ENCODE measurements at regions not wholly inside any gene's neighbourhood (a gene's known extent, or its start where the extent isn't known, plus 50 kb on each side); places are given as distances from the start of the nearest gene placed in this dataset.

- WGBS (ENCODE audit: insufficient coverage, insufficient read length), result no CpG with 5 or more reads among the region's 2 CpGs
Measured at GRCh38 chr2:198453866-198454265, 649.5 kb downstream of the PLCL1 start.

DNA sequence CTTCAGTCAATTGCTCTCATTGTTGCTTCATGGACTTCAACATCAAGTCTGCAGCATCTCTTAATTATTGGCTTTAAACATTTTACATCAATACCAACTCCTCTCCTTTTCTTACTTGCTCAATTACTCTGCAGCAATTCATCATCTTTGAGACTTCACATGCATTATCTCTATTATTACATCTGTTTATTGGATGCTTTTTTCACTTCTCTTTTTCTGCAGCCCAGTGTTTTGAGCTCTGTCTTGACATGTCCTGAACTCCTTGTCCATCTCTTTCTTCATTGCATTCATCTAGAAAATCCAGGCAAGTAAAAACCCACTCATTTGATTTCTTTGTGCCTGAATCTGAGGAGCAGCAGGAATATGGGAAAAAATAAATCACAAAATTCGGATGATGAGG, 647.9 kb downstream of the PLCL1 start:
- H3K27me3 ChIP-seq (ENCODE audit: control insufficient read depth, insufficient read depth, low read length), result no peaks in the 10 kb centered on the region
- H3K4me3 ChIP-seq (ENCODE audit: low read length), result no peak overlapping the region
- no CpG with 5 or more reads among the region's 1 CpG for WGBS (ENCODE audit: insufficient coverage, insufficient read length)
- no peaks in the 10 kb centered on the region for H3K36me3 ChIP-seq (ENCODE audit: control insufficient read depth, insufficient read depth, low read length)
- no peak overlapping the region for H3K27ac ChIP-seq (ENCODE audit: low read length)
- no peaks in the 10 kb centered on the region for H3K4me1 ChIP-seq (ENCODE audit: control insufficient read depth, insufficient read depth, low read length)
- no peak for DNase-seq (ENCODE audit: low read depth, low spot score)
- H3K9me3 ChIP-seq (ENCODE audit: control insufficient read depth, insufficient read depth, low read length), result no peaks in the 10 kb centered on the region

More at GRCh38 chr2:198453866-198454265, 649.5 kb downstream of the PLCL1 start:
- no peaks in the 10 kb centered on the region for H3K27me3 ChIP-seq (ENCODE audit: control insufficient read depth, insufficient read depth, low read length)
- no peaks in the 10 kb centered on the region for H3K4me1 ChIP-seq (ENCODE audit: control insufficient read depth, insufficient read depth, low read length)
- H3K4me3 ChIP-seq (ENCODE audit: low read length), result no peak overlapping the region
- no peaks in the 10 kb centered on the region for H3K9me3 ChIP-seq (ENCODE audit: control insufficient read depth, insufficient read depth, low read length)
- H3K36me3 ChIP-seq (ENCODE audit: control insufficient read depth, insufficient read depth, low read length), result no peaks in the 10 kb centered on the region
- no peak overlapping the region for H3K27ac ChIP-seq (ENCODE audit: low read length)
- no peak for DNase-seq (ENCODE audit: low read depth, low spot score)

GRCh38 chr2:198448789-198449188, 644.4 kb downstream of the PLCL1 start:
- whole genome bisulfite sequencing (ENCODE audit: insufficient coverage, insufficient read length), result no CpG with 5 or more reads among the region's 1 CpG
- DNase-seq (ENCODE audit: low read depth, low spot score), result no peak
- H3K36me3 ChIP-seq (ENCODE audit: control insufficient read depth, insufficient read depth, low read length), result no peaks in the 10 kb centered on the region

DNA sequence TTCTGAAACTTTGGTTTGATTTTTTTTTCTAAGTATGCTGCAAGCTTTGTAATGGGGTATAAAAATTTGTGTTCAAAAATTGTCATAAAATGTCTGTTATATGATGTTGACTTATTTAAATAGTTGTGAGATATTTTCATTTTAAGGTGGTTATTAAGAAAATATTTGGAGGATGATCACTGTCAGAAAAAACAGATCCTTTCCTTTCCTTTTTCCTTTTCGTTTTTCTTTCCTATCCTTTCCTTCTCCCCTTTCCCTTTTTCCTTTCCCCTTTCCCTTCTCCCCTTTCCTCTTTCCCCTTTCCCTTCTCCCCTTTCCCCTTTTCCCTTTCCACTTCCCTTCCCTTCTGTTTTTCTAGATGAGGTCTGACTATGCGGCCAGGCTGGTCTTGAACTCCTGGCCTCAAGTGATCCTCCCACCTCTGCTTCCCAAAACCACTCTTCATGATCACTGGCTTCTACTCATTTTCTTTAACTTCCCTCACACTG, 640.5 kb downstream of the PLCL1 start:
- no peak for DNase-seq (ENCODE audit: low read depth, low spot score)
- Histone ChIP-seq H3K4me1 (ENCODE audit: control insufficient read depth, insufficient read depth, low read length) (no peaks in the 10 kb centered on the region), H3K4me3 (ENCODE audit: low read length) (no peak overlapping the region), H3K27ac (ENCODE audit: low read length) (no peak overlapping the region), H3K9me3 (ENCODE audit: control insufficient read depth, insufficient read depth, low read length) (no peaks in the 10 kb centered on the region), H3K36me3 (ENCODE audit: control insufficient read depth, insufficient read depth, low read length) (no peaks in the 10 kb centered on the region), H3K27me3 (ENCODE audit: control insufficient read depth, insufficient read depth, low read length) (no peaks in the 10 kb centered on the region)
- no CpG with 5 or more reads among the region's 2 CpGs for WGBS (ENCODE audit: insufficient coverage, insufficient read length)

More at GRCh38 chr2:198448789-198449188, 644.4 kb downstream of the PLCL1 start:
- Histone ChIP-seq H3K4me1 (ENCODE audit: control insufficient read depth, insufficient read depth, low read length) (no peaks in the 10 kb centered on the region), H3K27ac (ENCODE audit: low read length) (no peak overlapping the region), H3K9me3 (ENCODE audit: control insufficient read depth, insufficient read depth, low read length) (no peaks in the 10 kb centered on the region), H3K4me3 (ENCODE audit: low read length) (no peak overlapping the region), H3K27me3 (ENCODE audit: control insufficient read depth, insufficient read depth, low read length) (no peaks in the 10 kb centered on the region)

DNA sequence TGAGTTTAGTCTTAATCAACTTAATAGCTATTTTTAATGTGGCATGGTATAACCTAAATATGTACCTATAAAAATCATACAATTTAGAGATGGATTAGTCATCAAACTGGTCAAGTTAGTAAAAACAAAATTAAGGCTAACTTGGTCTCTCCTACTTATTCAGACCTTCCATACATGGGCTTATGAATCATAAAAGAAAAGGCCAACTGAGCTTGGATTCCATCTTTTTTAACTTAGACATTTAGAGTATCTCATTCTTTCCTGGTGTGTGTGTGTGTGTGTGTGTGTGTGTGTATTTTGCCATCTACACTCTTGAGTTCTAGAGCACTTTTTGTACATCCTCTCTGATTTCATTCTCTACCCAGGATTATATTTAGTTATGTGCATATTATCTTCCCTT, 637.5 kb downstream of the PLCL1 start:
- H3K27ac ChIP-seq (ENCODE audit: low read length), result no peak overlapping the region
- no peaks in the 10 kb centered on the region for H3K36me3 ChIP-seq (ENCODE audit: control insufficient read depth, insufficient read depth, low read length)
- H3K4me3 ChIP-seq (ENCODE audit: low read length), result no peak overlapping the region
- no peaks in the 10 kb centered on the region for H3K27me3 ChIP-seq (ENCODE audit: control insufficient read depth, insufficient read depth, low read length)
- no peaks in the 10 kb centered on the region for H3K4me1 ChIP-seq (ENCODE audit: control insufficient read depth, insufficient read depth, low read length)
- no peak for DNase-seq (ENCODE audit: low read depth, low spot score)
- no peaks in the 10 kb centered on the region for H3K9me3 ChIP-seq (ENCODE audit: control insufficient read depth, insufficient read depth, low read length)

DNA sequence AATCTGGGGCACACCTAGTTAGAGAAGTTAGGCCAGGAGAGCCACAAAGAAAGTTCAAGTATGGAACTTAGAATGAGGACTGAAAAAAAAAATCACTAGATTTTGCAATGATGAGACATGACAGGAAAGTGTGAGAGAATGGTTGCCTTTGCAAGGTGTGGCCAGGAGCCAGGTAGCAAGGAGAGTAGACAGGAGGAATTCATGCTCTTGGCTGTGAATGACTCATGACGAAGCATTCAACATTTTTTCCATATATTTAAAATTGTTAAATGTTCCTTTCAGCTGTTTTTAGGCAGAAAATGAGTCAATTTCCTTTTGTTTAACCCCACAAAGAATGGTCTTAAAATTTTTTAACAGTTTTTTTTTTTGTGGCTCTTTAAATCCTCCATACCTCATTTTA, 636.9 kb downstream of the PLCL1 start:
- Histone ChIP-seq H3K4me3 (ENCODE audit: low read length) (no peak overlapping the region), H3K4me1 (ENCODE audit: control insufficient read depth, insufficient read depth, low read length) (no peaks in the 10 kb centered on the region), H3K27me3 (ENCODE audit: control insufficient read depth, insufficient read depth, low read length) (no peaks in the 10 kb centered on the region), H3K36me3 (ENCODE audit: control insufficient read depth, insufficient read depth, low read length) (no peaks in the 10 kb centered on the region), H3K27ac (ENCODE audit: low read length) (no peak overlapping the region), H3K9me3 (ENCODE audit: control insufficient read depth, insufficient read depth, low read length) (no peaks in the 10 kb centered on the region)
- DNase-seq (ENCODE audit: low read depth, low spot score), result no peak
- no CpG with 5 or more reads among the region's 1 CpG for WGBS (ENCODE audit: insufficient coverage, insufficient read length)

GRCh38 chr2:198440833-198441232, 636.4 kb downstream of the PLCL1 start:
- no peak for DNase-seq (ENCODE audit: low read depth, low spot score)
- no peaks in the 10 kb centered on the region for H3K36me3 ChIP-seq (ENCODE audit: control insufficient read depth, insufficient read depth, low read length)
- H3K27ac ChIP-seq (ENCODE audit: low read length), result no peak overlapping the region
- H3K9me3 ChIP-seq (ENCODE audit: control insufficient read depth, insufficient read depth, low read length), result no peaks in the 10 kb centered on the region
- no peaks in the 10 kb centered on the region for H3K4me1 ChIP-seq (ENCODE audit: control insufficient read depth, insufficient read depth, low read length)
- WGBS (ENCODE audit: insufficient coverage, insufficient read length), result no CpG with 5 or more reads among the region's 2 CpGs
- no peak overlapping the region for H3K4me3 ChIP-seq (ENCODE audit: low read length)
- no peaks in the 10 kb centered on the region for H3K27me3 ChIP-seq (ENCODE audit: control insufficient read depth, insufficient read depth, low read length)

DNA sequence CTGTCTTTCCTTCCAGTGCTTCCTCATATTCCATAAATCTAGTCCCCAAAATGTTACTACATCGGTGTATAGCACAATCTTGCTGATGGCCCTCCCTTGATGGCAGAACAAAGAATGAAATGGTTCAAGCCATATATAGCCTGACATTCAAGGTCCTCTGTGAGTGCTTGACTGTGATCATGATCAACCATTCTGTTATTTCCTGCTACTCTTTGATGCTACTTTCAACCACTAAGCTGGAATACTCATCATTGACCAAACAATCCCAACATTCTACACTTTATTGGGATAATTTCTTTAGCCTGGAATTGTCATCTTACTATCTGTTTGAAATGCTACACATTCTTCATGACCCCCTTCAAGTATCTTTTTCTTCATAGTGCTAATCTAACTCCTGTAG, 633.9 kb downstream of the PLCL1 start:
- Histone ChIP-seq H3K27ac (ENCODE audit: low read length) (no peak overlapping the region), H3K9me3 (ENCODE audit: control insufficient read depth, insufficient read depth, low read length) (no peaks in the 10 kb centered on the region), H3K4me1 (ENCODE audit: control insufficient read depth, insufficient read depth, low read length) (no peaks in the 10 kb centered on the region), H3K36me3 (ENCODE audit: control insufficient read depth, insufficient read depth, low read length) (no peaks in the 10 kb centered on the region), H3K4me3 (ENCODE audit: low read length) (no peak overlapping the region), H3K27me3 (ENCODE audit: control insufficient read depth, insufficient read depth, low read length) (no peaks in the 10 kb centered on the region)
- DNase-seq (ENCODE audit: low read depth, low spot score), result no peak
- whole genome bisulfite sequencing (ENCODE audit: insufficient coverage, insufficient read length), result no CpG with 5 or more reads among the region's 1 CpG

DNA sequence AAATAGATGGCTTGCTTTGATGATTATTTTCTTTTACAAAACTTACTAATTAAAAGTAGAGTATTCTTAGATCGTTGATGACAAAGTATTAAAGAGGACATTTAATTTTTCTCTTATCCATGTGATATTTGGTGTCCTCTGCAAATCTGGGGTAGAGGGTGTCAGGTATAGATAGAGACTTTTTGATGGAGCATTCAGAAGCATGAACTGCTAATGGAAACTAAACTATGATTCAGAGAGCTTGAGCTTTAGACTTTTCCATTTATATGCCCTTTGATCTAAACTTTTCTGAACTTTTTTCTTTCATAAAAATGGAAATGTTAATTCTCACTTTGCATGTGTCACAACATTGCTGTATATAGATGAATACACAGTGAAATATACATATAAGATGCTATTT, 619.7 kb downstream of the PLCL1 start:
- Histone ChIP-seq H3K9me3 (ENCODE audit: control insufficient read depth, insufficient read depth, low read length) (no peaks in the 10 kb centered on the region), H3K4me1 (ENCODE audit: control insufficient read depth, insufficient read depth, low read length) (no peaks in the 10 kb centered on the region), H3K27me3 (ENCODE audit: control insufficient read depth, insufficient read depth, low read length) (no peaks in the 10 kb centered on the region), H3K4me3 (ENCODE audit: low read length) (no peak overlapping the region), H3K36me3 (ENCODE audit: control insufficient read depth, insufficient read depth, low read length) (no peaks in the 10 kb centered on the region), H3K27ac (ENCODE audit: low read length) (no peak overlapping the region)
- DNase-seq (ENCODE audit: low read depth, low spot score), result no peak
- WGBS (ENCODE audit: insufficient coverage, insufficient read length), result no CpG with 5 or more reads among the region's 1 CpG

- Histone ChIP-seq H3K4me1 (ENCODE audit: control insufficient read depth, insufficient read depth, low read length) (no peaks in the 10 kb centered on the region), H3K27ac (ENCODE audit: low read length) (no peak overlapping the region), H3K4me3 (ENCODE audit: low read length) (no peak overlapping the region), H3K27me3 (ENCODE audit: control insufficient read depth, insufficient read depth, low read length) (no peaks in the 10 kb centered on the region), H3K9me3 (ENCODE audit: control insufficient read depth, insufficient read depth, low read length) (no peaks in the 10 kb centered on the region), H3K36me3 (ENCODE audit: control insufficient read depth, insufficient read depth, low read length) (no peaks in the 10 kb centered on the region)
- DNase-seq (ENCODE audit: low read depth, low spot score), result no peak
- no CpG with 5 or more reads among the region's 3 CpGs for WGBS (ENCODE audit: insufficient coverage, insufficient read length)
Measured at GRCh38 chr2:198417836-198418235, 613.4 kb downstream of the PLCL1 start.

DNA sequence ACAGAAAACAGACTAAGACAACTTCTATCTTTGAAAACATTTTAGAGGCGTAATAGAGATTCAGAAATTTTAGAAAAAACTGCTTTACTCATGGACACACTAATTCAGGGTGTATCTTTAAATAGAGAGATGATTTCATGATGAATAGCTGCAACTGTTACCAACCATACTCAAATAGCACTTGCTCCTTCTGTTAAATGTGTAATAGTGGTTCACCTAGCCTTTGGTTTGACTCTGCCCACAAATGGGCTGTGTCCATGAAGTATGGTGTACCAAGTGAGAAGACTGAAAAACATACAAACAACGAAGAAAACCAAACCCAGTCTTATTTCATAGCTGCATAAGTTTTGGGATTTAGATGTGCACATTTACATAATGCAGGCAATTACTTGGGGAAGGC, 610.6 kb downstream of the PLCL1 start:
- Histone ChIP-seq H3K36me3 (ENCODE audit: control insufficient read depth, insufficient read depth, low read length) (no peaks in the 10 kb centered on the region), H3K27ac (ENCODE audit: low read length) (no peak overlapping the region)
- WGBS (ENCODE audit: insufficient coverage, insufficient read length), result no CpG with 5 or more reads among the region's 2 CpGs

More for the DNA sequence above, 610.6 kb downstream of the PLCL1 start:
- Histone ChIP-seq H3K9me3 (ENCODE audit: control insufficient read depth, insufficient read depth, low read length) (no peaks in the 10 kb centered on the region), H3K4me1 (ENCODE audit: control insufficient read depth, insufficient read depth, low read length) (no peaks in the 10 kb centered on the region), H3K27me3 (ENCODE audit: control insufficient read depth, insufficient read depth, low read length) (no peaks in the 10 kb centered on the region), H3K4me3 (ENCODE audit: low read length) (no peak overlapping the region)
- DNase-seq (ENCODE audit: low read depth, low spot score), result no peak

Measured in iPS DF 6.9 (cell line).